ENCODE measurements at regions not wholly inside any gene's neighbourhood (a gene's known extent, or its start where the extent isn't known, plus 50 kb on each side); places are given as distances from the start of the nearest gene placed in this dataset.

DNA sequence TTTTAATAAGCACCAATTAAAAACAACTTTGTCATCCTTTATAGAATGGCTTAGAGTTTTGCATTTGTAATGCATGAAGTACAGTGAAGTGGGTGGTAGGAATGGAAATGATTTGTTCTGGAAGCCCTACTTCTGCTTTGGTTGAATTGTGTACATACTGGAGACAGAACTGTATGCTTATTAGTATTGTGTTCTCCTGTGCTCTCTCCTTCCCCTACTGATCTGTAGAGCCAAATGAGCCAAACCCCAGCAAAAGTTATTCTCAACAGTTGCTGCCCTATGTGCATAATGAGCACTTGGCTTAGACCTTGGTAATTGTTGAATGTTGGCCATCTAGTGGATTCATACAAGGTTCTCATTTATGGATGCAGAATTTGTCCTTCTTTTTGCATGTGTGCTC is 916.1 kb downstream of the GALC start:
- H4K20me1 ChIP-seq (ENCODE audit: insufficient read depth, low read length), result no peaks in the 10 kb centered on the region
- DNase-seq (no peak), ATAC-seq (ENCODE audit: low read depth) (no peak)
- no peak overlapping the region for H3K23ac ChIP-seq (ENCODE audit: low read depth, low read length)
- no peak overlapping the region for H3K4ac ChIP-seq (ENCODE audit: low read depth, low read length)
- H2BK120ac ChIP-seq (ENCODE audit: low read depth, low read length), result no peak overlapping the region
- no peak overlapping the region for H4K5ac ChIP-seq (ENCODE audit: low read depth, low read length)
- H3K4me3 ChIP-seq (ENCODE audit: insufficient read depth, low read depth, low read length), result no peak overlapping the region
- H3K36me3 ChIP-seq (ENCODE audit: control insufficient read depth, insufficient read depth, low read length), result no peaks in the 10 kb centered on the region
- CTCF ChIA-PET, result no interaction called here
- dilution Hi-C loops (cut with HindIII; ENCODE audit: low sequenced_read_pairs, unreplicated experiment) (no loop called here), in situ Hi-C loops (cut with MboI; ENCODE audit: low sequenced_read_pairs) (no loop called here), intact Hi-C loops (cut with micrococcal nuclease) (no loop called here)
- H3K9me3 ChIP-seq (ENCODE audit: control insufficient read depth, insufficient read depth, low read length), result no peaks in the 10 kb centered on the region
- H3K56ac ChIP-seq (ENCODE audit: extremely low read depth, insufficient read depth, low read length), result no peak overlapping the region
- H3K4me2 ChIP-seq (ENCODE audit: low read depth, low read length), result no peak overlapping the region
- TF ChIP-seq MAZ (IDR thresholded peaks at IDR 0.05; ENCODE audit: borderline replicate concordance, low read depth, low read length), result no peak
- TF ChIP-seq BHLHE40 (IDR thresholded peaks at IDR 0.05; ENCODE audit: low read depth, low read length), result no peak
- TF ChIP-seq POLR2A (IDR thresholded peaks at IDR 0.05; ENCODE audit: low read depth, low read length), result no peak
- no peak for TF ChIP-seq CHD1 (IDR thresholded peaks at IDR 0.05; ENCODE audit: low read depth, low read length)
- TF ChIP-seq, protein P1, sequence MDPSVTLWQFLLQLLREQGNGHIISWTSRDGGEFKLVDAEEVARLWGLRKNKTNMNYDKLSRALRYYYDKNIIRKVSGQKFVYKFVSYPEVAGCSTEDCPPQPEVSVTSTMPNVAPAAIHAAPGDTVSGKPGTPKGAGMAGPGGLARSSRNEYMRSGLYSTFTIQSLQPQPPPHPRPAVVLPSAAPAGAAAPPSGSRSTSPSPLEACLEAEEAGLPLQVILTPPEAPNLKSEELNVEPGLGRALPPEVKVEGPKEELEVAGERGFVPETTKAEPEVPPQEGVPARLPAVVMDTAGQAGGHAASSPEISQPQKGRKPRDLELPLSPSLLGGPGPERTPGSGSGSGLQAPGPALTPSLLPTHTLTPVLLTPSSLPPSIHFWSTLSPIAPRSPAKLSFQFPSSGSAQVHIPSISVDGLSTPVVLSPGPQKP (IDR thresholded peaks at IDR 0.05; ENCODE audit: borderline replicate concordance, low read depth, low read length), result no peak
- TF ChIP-seq, protein P2, sequence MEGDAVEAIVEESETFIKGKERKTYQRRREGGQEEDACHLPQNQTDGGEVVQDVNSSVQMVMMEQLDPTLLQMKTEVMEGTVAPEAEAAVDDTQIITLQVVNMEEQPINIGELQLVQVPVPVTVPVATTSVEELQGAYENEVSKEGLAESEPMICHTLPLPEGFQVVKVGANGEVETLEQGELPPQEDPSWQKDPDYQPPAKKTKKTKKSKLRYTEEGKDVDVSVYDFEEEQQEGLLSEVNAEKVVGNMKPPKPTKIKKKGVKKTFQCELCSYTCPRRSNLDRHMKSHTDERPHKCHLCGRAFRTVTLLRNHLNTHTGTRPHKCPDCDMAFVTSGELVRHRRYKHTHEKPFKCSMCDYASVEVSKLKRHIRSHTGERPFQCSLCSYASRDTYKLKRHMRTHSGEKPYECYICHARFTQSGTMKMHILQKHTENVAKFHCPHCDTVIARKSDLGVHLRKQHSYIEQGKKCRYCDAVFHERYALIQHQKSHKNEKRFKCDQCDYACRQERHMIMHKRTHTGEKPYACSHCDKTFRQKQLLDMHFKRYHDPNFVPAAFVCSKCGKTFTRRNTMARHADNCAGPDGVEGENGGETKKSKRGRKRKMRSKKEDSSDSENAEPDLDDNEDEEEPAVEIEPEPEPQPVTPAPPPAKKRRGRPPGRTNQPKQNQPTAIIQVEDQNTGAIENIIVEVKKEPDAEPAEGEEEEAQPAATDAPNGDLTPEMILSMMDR (conservative IDR thresholded peaks at IDR 0.05; ENCODE audit: low read depth, low read length), result no peak
- TF ChIP-seq FOS (IDR thresholded peaks at IDR 0.05; ENCODE audit: low read depth, low read length), result no peak
- no peak for TF ChIP-seq RFX5 (IDR thresholded peaks at IDR 0.05; ENCODE audit: low read depth, low read length)
- no peaks in the 10 kb centered on the region for H3K79me1 ChIP-seq (ENCODE audit: low read depth in 1 of 2, low read length in 2 of 2)
- H3K9ac ChIP-seq (ENCODE audit: low read depth, low read length), result no peak overlapping the region
- no TSS peak for BruUV-seq (replicated peaks)
- H3K27me3 ChIP-seq (ENCODE audit: control insufficient read depth, insufficient read depth, low read length), result no peaks in the 10 kb centered on the region
- no peaks in the 10 kb centered on the region for H3K9me1 ChIP-seq (ENCODE audit: insufficient read depth, low read length)
- H2AFZ ChIP-seq (replicated peaks; ENCODE audit: low read length, poor library complexity), result no peak overlapping the region
- no peaks in the 10 kb centered on the region for H3K4me1 ChIP-seq (ENCODE audit: control insufficient read depth, insufficient read depth, low read length)
- no peak overlapping the region for H3K27ac ChIP-seq (ENCODE audit: insufficient read depth, low read length)
- no peak overlapping the region for H4K8ac ChIP-seq (ENCODE audit: low read depth in 2 of 2, low read length in 2 of 2)
- no peak overlapping the region for H2BK20ac ChIP-seq (ENCODE audit: low read depth, low read length)
- H3K18ac ChIP-seq (ENCODE audit: low read depth, low read length), result no peak overlapping the region
- H2BK5ac ChIP-seq (ENCODE audit: low read depth, low read length, poor library complexity, severe bottlenecking), result no peak overlapping the region
- H3K14ac ChIP-seq (replicated peaks; ENCODE audit: low read depth, low read length), result no peak overlapping the region
- H2AK5ac ChIP-seq (ENCODE audit: low read depth, low read length), result no peak overlapping the region
- H2BK15ac ChIP-seq (ENCODE audit: low read depth, low read length), result no peak overlapping the region
- POLR2A ChIA-PET (ENCODE audit: unreplicated experiment), result no interaction called here
- no peak overlapping the region for H4K91ac ChIP-seq (ENCODE audit: insufficient read depth, low read depth, low read length)
- no peak overlapping the region for H2AK9ac ChIP-seq (replicated peaks; ENCODE audit: low read depth, low read length, poor library complexity)

Data from IMR-90 (cell line).